ENCODE measurements at regions not wholly inside any gene's neighbourhood (a gene's known extent, or its start where the extent isn't known, plus 50 kb on each side); places are given as distances from the start of the nearest gene placed in this dataset.

- no peak for DNase-seq (ENCODE audit: low read depth)
These were observed 149.8 kb upstream of the AKIRIN2 start for GRCh38 chr6:87851674-87852299.

DNA sequence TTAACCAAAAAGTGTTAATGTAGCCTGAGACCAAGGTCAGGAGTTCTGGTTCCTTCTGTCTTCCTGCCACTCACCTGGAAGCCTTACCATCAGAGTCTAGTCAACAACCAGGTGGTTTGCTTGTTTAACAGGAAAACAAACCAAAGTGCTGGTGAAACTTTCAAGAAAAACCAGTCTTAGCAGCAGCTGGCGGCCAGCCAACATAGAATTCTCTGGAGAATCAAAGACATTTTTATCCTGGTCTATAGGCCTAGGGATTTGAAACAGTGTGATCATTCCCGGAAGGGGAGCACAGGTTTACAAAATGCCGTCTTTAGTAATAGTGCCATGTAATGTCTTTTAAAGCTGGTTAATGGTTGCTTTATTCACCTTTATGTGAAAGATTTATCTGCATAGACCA, 146.6 kb upstream of the AKIRIN2 start:
- no peak for DNase-seq (ENCODE audit: low read depth)

DNA sequence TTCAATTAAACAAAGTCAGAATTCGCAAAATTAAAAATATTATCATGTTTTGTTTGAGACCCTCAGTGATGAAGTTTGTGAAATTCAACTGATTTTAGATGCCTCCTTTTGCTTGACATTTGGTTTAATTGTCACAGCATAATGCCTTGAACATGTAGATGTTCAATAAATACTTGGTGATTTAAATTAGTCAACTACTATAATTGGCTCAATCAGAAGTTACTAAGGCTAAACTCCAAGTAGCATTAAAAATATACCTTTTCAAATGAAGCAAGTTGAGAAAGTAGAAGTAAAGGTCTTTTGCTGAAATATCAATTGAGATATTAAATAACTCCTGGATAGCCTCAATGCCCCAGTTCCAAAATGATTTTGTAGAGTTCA, 145.8 kb upstream of the AKIRIN2 start:
- DNase-seq (ENCODE audit: low read depth), result no peak

DNA sequence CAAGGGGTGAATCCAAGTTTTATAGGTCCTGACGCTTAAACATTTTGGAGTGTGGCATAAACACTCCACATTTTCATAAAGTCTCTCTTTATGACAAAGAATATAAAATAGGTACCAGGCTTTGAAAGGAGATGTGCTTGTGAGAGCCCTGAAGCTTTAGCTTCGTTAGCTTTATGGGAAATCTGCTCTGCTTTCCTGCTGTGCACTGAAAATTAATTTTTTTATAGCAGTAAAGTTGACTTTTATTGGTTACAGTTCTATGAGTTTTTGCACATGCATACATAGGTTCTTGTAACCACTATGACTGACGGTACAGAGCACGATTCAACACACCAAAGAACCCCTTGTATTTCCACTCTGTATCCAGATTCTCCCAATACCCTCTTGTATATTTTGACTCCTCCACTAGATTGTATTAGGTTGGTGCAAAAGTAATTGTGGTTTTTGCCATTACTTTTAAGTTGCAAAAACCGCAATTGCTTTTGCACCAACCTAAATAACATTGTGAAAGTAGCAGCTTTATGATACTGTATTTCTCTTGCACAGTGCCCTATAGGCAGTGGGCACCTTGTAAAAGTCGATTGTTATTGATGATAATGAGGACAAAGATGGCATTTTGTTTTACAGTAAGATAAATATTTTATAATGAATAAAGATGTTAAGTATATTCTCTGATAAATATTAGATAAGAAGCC, 145.2 kb upstream of the AKIRIN2 start:
- no peak for DNase-seq (ENCODE audit: low read depth)

DNA sequence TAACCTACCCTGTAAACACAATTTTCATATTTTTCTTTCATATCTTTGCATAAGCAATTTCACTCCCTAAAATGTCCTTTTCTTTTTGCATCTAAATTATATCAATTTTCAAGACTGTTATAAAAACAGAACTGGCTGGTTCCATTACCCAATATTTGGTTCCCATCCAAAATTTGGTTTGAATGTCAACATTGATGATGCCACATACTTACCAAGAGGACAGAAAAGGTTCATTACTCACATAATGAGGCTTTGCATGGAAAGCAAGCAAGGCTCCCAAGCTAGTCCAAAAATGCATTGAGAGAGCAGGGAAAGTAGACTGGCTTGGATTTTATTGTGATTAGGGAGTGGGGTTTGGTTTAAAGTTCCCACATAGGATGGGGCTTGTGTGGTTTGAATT, 144.4 kb upstream of the AKIRIN2 start:
- DNase-seq (ENCODE audit: low read depth), result no peak

DNA sequence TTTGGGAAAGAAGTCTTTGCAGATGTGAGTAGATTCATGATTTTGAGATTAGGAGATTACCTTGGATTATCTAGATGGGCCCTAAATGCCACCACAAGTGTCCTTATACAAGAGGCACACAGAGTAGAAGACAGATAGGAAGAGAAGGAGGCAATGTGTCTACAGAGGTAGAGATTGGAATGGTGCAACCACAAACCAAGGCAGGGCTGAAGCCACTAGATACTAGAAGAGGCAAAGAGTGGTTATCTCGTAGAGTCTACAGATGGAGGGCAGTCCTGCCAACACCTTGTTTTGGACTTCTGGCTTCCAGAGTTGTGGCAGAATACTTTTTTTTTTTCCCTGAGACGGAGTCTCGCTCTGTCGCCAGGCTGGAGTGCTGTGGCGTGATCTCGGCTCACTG, 138.3 kb upstream of the AKIRIN2 start:
- DNase-seq (ENCODE audit: low read depth), result no peak

GRCh38 chr6:87837876-87838275, 135.8 kb upstream of the AKIRIN2 start:
- no peak for DNase-seq (ENCODE audit: low read depth)

GRCh38 chr6:87837444-87837843, 135.4 kb upstream of the AKIRIN2 start:
- no peak for DNase-seq (ENCODE audit: low read depth)

DNA sequence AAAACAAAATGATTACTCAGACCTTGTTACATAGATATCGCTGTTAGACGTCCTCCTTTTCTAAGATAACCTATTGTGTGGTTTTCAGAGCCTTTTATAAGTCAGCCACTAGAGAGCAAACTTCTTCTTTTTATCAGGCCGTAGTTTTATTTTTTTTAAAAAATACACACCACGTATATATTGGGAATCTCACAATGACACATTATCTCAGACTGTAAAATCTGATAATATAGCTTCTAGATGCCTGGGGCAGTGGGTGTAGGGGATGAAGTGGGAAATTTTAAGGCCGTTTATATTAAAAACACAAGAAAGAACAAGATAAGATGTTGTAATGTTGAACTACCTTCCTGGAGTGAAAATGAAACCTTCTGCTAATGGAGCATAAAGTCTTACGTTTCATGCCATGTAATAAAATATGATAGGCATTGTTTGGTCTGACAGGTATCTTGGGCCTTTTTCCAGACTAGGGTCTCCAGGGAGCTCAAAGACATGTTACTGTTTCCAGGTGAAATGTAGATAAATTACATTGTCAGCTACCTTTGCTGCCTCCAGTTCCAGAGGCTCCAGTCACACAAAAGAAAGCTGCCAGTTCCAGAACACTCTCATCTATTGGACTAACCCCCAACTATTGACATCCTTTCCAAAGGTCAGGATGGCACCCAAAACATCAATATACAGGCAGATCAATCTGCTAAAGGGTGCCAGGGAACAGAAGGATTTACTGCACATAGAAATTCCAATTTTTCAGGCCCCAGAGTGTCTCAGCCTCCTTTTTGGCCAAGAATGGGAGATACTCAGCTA, 130.2 kb upstream of the AKIRIN2 start:
- DNase-seq (ENCODE audit: low read depth), result no peak

DNA sequence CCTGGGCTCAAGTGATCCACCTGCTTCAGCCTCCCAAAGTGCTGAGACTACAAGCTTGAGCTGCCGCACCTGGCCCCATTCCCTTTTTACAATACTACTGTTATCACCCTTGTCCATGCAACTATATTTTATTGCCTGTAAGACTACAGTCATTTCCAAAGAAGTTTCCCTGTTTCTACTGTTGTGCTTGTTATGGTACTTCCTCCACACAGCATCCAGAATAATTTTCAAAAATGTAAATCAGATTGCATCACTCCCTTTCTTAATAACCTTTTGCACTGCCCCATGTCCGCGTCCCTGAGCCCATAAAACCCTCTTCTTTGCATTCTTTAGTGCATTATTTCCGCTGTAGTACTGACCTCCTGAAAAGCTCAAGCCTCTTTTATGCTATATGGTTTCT, 128.9 kb upstream of the AKIRIN2 start:
- DNase-seq (ENCODE audit: low read depth), result no peak

DNA sequence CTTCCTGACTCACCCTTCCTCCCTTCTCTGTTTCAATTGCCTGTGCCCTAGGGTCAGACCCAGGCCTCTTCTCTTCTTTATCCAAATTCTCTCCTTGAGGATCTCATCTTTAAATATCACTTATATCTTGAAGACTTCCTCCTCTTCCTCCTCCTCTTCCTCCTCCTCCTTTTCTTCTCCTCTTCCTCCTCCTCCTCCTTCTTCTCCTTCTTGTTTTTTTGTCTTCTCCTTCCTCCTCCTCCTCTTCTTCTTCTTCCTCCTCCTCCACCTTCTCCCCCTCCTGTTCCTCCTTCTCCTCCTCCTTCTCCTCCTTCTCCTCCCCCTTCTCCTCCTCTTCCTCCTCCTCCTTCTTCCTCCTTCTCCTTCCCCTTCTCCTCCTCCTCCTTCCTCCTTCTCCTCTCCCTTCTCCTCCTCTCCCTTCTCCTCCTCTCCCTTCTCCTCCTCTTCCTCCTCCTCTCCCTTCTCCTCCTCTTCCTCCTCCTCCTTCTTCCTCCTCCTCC, 127.6 kb upstream of the AKIRIN2 start:
- DNase-seq (ENCODE audit: low read depth), result no peak

DNA sequence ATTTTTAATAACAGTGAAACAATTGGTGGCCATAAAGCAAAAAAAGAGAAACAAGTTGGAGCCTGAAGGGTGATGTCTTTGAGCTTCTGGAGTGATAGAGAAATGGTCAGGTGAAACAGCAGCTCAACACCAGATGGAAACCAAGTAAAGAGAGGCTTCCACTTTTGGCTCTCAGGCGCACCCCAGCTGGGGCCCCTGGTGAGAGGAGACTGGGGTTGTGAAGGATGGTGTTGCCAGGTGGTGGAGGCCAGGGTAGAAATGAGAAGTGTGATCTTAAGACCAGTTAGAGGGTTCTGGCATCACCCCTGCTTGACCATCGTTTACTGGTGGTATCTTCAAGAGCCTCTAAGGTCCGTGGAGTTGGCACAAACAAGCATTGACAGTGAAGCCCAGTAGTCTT, 126.0 kb upstream of the AKIRIN2 start:
- DNase-seq (ENCODE audit: low read depth), result no peak

DNA sequence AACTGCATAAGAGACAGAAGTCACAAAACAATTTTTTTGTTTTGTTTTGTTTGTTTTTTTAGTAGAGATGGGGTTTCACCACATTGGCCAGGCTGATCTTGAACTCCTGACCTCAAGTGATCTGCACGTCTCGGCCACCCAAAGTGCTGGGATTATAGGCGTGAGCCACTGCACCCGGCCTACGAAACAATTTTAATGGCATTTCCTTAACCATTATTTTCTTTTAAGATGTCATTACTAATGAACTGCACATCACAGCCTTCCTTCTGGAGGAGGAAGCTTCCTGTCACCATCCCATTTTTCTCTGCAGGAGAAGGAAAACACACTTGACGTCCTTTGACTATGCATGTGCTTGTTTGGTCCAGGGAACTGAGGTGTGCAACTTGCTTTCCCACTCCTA, 125.3 kb upstream of the AKIRIN2 start:
- DNase-seq (ENCODE audit: low read depth), result no peak

DNA sequence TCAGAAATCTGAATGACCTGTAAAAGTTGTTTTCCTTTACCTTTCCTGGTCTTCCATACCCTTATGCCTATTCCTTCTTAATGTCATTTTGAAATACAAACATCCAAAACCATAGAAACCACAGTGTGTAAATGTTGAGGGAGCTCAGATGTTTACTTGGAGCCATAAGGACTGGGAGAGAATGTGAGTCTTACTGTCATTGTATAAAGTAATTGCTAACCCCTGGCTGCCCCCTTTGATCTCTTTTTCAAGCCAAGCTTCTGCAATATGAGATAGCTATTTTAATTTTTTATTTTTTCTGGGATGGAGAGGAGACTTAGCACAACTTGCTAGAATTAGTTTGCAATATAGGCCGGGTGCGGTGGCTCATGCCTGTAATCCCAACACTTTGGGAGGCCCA, 124.4 kb upstream of the AKIRIN2 start:
- no peak for DNase-seq (ENCODE audit: low read depth)

DNA sequence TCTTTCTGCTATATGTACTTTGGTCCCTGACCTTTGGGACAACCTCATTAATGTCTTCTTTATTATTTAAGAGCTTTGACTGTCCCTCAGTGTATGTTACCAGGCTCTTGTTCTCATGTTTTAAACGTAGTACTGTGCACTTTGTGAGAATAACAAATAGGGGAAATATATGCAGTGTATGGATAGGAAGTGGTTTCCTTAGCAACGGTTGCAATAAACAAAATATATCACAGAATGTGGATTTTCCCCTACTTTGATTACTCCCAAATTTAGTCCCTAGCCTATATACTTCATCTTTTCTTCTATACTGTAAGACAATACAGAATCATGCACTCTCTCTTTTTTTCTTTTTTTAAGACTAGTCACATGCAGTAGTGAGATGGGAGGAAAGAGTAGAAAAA, 123.8 kb upstream of the AKIRIN2 start:
- no peak for DNase-seq (ENCODE audit: low read depth)

DNA sequence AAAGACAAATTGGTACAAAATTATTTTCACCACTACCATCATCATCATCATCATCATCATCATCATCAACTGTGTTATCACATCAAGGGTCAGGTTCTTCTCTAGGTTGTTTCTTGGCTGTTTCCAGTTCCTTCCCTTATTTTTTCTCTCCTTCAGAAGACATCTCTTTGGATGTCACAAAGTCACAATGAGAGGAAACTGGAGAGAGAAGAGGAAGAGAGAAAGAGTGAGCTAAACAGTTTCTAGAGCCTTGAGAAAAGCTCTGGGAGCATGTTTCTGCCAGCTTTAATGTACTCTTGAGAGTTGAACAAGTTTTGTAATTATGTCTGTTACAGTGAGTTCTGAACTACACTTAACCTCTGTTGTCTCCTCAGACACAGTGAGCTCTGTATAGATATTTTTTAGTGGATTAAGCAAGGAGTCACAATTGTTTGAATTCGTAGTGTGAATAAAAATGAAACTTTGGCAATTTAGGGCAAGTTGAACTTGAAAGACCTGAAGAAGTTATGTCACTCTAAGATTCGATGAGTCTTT, 123.0 kb upstream of the AKIRIN2 start:
- DNase-seq (ENCODE audit: low read depth), result no peak

DNA sequence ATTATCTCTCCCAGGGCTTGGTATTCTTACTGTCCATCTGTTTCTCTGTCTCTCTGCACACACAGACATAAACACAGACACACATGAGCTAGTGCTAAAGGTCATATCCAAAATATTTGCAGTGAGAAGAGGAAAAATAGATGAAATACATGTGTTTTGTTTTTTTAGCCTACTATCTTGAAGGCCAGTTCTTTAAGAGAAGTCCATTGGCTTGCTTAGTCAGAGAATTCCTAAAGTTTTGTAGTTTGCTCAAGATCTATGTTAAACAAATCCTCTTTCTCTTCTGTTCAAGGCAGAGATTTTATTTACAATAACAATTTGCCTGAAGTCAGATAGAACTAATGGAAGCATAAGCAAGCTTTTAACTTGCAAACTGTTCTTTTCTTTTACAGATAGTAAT, 120.0 kb upstream of the AKIRIN2 start:
- no peak for DNase-seq (ENCODE audit: low read depth)

- no peak for DNase-seq (ENCODE audit: low read depth)
These were observed 118.4 kb upstream of the AKIRIN2 start for GRCh38 chr6:87820343-87820984.

- DNase-seq (ENCODE audit: low read depth), result no peak
These were observed 115.2 kb upstream of the AKIRIN2 start for GRCh38 chr6:87817183-87817582.

GRCh38 chr6:87815449-87815848, 113.4 kb upstream of the AKIRIN2 start:
- DNase-seq (ENCODE audit: low read depth), result no peak

GRCh38 chr6:87808005-87808757, 106.1 kb upstream of the AKIRIN2 start:
- no peak for DNase-seq (ENCODE audit: low read depth)

- no peak for DNase-seq (ENCODE audit: low read depth)
These were observed 105.4 kb upstream of the AKIRIN2 start for GRCh38 chr6:87807475-87807874.
